ENCODE measurements at regions not wholly inside any gene's neighbourhood (a gene's known extent, or its start where the extent isn't known, plus 50 kb on each side); places are given as distances from the start of the nearest gene placed in this dataset.

GRCh38 chr22:49301398-49302149 lies 526.1 kb downstream of the BRD1 start:
- POLR2A ChIA-PET = no interaction called here
- intact Hi-C loops (cut with micrococcal nuclease) = no loop called here
- BruUV-seq (replicated peaks) = no TSS peak
- Histone ChIP-seq H3K4me1 (ENCODE audit: control insufficient read depth in 1 of 2, insufficient read depth in 2 of 2, low read length in 2 of 2) (peaks cover 0 to 7% of the 10 kb centered on the region in 2 experiments; a peak in 1 of 4 replicates), H3K9me3 (ENCODE audit: control insufficient read depth in 1 of 2, insufficient read depth in 1 of 2, low read depth in 1 of 2, low read length in 2 of 2) (no peaks in the 10 kb centered on the region), H4K20me1 (ENCODE audit: insufficient read depth) (no peaks in the 10 kb centered on the region), H3K79me2 (ENCODE audit: insufficient read depth, low read length) (no peaks in the 10 kb centered on the region), H3K4me3 (replicated peaks in 1 of 2; ENCODE audit: low read depth in 1 of 2, low read length in 2 of 2) (no peak overlapping the region), H3K9ac (ENCODE audit: low read length) (no peak overlapping the region), H3K27me3 (ENCODE audit: insufficient read depth, low read length) (no peaks in the 10 kb centered on the region), H2AFZ (ENCODE audit: low read depth, low read length, poor library complexity, severe bottlenecking) (no peak overlapping the region), H3K9me2 (ENCODE audit: insufficient read depth) (no peaks in the 10 kb centered on the region), H3K27ac (ENCODE audit: low read depth, low read length) (no peak overlapping the region), H3K4me2 (ENCODE audit: low read length) (no peak overlapping the region), H3K36me3 (ENCODE audit: control insufficient read depth in 1 of 2, insufficient read depth in 2 of 2, low read length in 2 of 2) (no peaks in the 10 kb centered on the region)
- RAD21 ChIA-PET (ENCODE audit: low non-redundant PET in 1 of 2, low total read pairs in 2 of 2, uncharacterized antibody in 2 of 2, unreplicated experiment in 2 of 2) = no interaction called here
- no peak for TF ChIP-seq CBX3 (IDR thresholded peaks at IDR 0.05; ENCODE audit: low read depth)
- TF ChIP-seq MAX (IDR thresholded peaks at IDR 0.05) = no peak
- TF ChIP-seq FOSL1 (IDR thresholded peaks at IDR 0.05; ENCODE audit: low read depth) = no peak
- no peak for TF ChIP-seq JUND (IDR thresholded peaks at IDR 0.05)
- TF ChIP-seq SP1 (IDR thresholded peaks at IDR 0.05; ENCODE audit: low read depth) = no peak
- no peak for TF ChIP-seq ZNF274 (IDR thresholded peaks at IDR 0.05; ENCODE audit: low read depth, low read length)
- no peak for TF ChIP-seq ZBTB33 (IDR thresholded peaks at IDR 0.05; ENCODE audit: extremely low read depth, insufficient replicate concordance, low read length)
- no peak for TF ChIP-seq CTCF (IDR thresholded peaks at IDR 0.05 in 2 of 3, conservative IDR thresholded peaks at IDR 0.05 in 1 of 3; ENCODE audit: borderline replicate concordance in 1 of 3, insufficient read depth in 1 of 3, low read depth in 2 of 3, low read length in 2 of 3)
- TF ChIP-seq POLR2AphosphoS5 (IDR thresholded peaks at IDR 0.05; ENCODE audit: low read depth, low read length) = no peak
- no peak for ATAC-seq
- no peak for DNase-seq (ENCODE audit: low read depth, low spot score)
- CTCF ChIA-PET = no interaction called here
